OCI-LY1 (cell line): ENCODE measurements at regions not wholly inside any gene's neighbourhood (a gene's known extent, or its start where the extent isn't known, plus 50 kb on each side); places are given as distances from the start of the nearest gene placed in this dataset.

Experiments used
- H2AFZ ChIP-seq: fragments of 200-600 bp; sonication (generic), shearing (Covaris generic); 2 replicates; pipeline ENCODE4 v1.6.0; 2014; ENCODE audit warnings: antibody characterized with exemption, mild to moderate bottlenecking, low read length
- H3F3A ChIP-seq: fragments of 200-600 bp; sonication (generic), shearing (Covaris generic); 2 replicates; pipeline ENCODE4 v1.6.0; 2014; ENCODE audit warnings: mild to moderate bottlenecking, antibody characterized with exemption, low read length, moderate library complexity; ENCODE audit not compliant: insufficient read depth
- H3K27ac ChIP-seq: fragments of 200-600 bp; sonication (generic); 2 replicates; pipeline ENCODE4 v1.5.1; 2014; ENCODE audit warnings: low read length, mixed run types, mild to moderate bottlenecking, low read depth; ENCODE audit not compliant: poor library complexity, severe bottlenecking
- H3K27me3 ChIP-seq: fragments of 200-600 bp; sonication (generic); 2 replicates; pipeline ENCODE4 v1.6.0; 2014; ENCODE audit warnings: antibody characterized with exemption, mild to moderate bottlenecking, low read length, moderate library complexity; ENCODE audit not compliant: insufficient read depth
- H3K36me3 ChIP-seq: fragments of 200-600 bp; sonication (generic); 2 replicates; pipeline ENCODE4 v1.6.1; 2014; ENCODE audit warnings: mild to moderate bottlenecking, antibody characterized with exemption, low read length, moderate library complexity, mixed read lengths; ENCODE audit not compliant: insufficient read depth
- H3K4me1 ChIP-seq: fragments of 200-600 bp; sonication (generic); 2 replicates; pipeline ENCODE4 v1.5.1; 2014; ENCODE audit warnings: mild to moderate bottlenecking, low read length, moderate library complexity; ENCODE audit not compliant: insufficient read depth, severe bottlenecking
- H3K4me2 ChIP-seq: fragments of 200-600 bp; sonication (generic), shearing (Covaris generic); 2 replicates; pipeline ENCODE4 v1.6.1; 2014; ENCODE audit warnings: low read length
- H3K4me3 ChIP-seq: fragments of 200-600 bp; sonication (generic); 2 replicates; pipeline ENCODE4 v1.5.1; 2014; ENCODE audit warnings: low read length, low read depth, mild to moderate bottlenecking, mixed read lengths; ENCODE audit not compliant: poor library complexity, severe bottlenecking
- H3K79me2 ChIP-seq: fragments of 200-600 bp; shearing (Covaris generic); 2 replicates; pipeline ENCODE4 v1.6.1; 2016; ENCODE audit warnings: mixed run types, low read length, mixed read lengths; ENCODE audit not compliant: insufficient read depth
- H3K9ac ChIP-seq: fragments of 200-600 bp; sonication (generic), shearing (Covaris generic); 2 replicates; pipeline ENCODE4 v1.6.1; 2014; ENCODE audit warnings: mild to moderate bottlenecking, low read length, mixed read lengths
- H3K9me2 ChIP-seq: fragments of 200-600 bp; sonication (generic), shearing (Covaris generic); 2 replicates; pipeline ENCODE4 v1.6.1; 2014; ENCODE audit warnings: low read depth, mild to moderate bottlenecking, low read length, mixed read lengths
- H3K9me3 ChIP-seq: fragments of 200-600 bp; shearing (Covaris generic); 2 replicates; pipeline ENCODE4 v1.6.1; 2014; ENCODE audit warnings: low read length, mixed read lengths
- H4K20me1 ChIP-seq: fragments of 200-600 bp; sonication (generic), shearing (Covaris generic); 2 replicates; pipeline ENCODE4 v1.6.0; 2016; ENCODE audit warnings: mild to moderate bottlenecking, low read length; ENCODE audit not compliant: insufficient read depth
- CTCF ChIP-seq: fragments of 200-600 bp; sonication (generic), shearing (Covaris generic); IDR thresholded peaks from 2 replicates; pipeline ENCODE4 v1.5.1; 2017; ENCODE audit warnings: mild to moderate bottlenecking, antibody characterized with exemption, low read length, moderate library complexity, mixed read lengths
- EZH2 ChIP-seq: fragments of 200-600 bp; sonication (generic), shearing (Covaris generic); IDR thresholded peaks from 2 replicates; pipeline ENCODE4 v1.8.0; 2017; ENCODE audit warnings: borderline replicate concordance, mixed run types, mild to moderate bottlenecking, antibody characterized with exemption, low read length, moderate library complexity, mixed read lengths

GRCh38 chr2:185643434-185643833 lies 95.2 kb upstream of the FSIP2 start:
- Histone ChIP-seq H3K27me3 (no peaks in the 10 kb centered on the region), H3K4me2 (no peak overlapping the region), H4K20me1 (no peaks in the 10 kb centered on the region), H3K9me2 (no peaks in the 10 kb centered on the region), H3K4me3 (no peak overlapping the region), H3K79me2 (no peaks in the 10 kb centered on the region), H3K27ac (no peak overlapping the region), H2AFZ (no peak overlapping the region), H3K36me3 (no peaks in the 10 kb centered on the region), H3K4me1 (no peaks in the 10 kb centered on the region), H3F3A (no peaks in the 10 kb centered on the region), H3K9ac (no peak overlapping the region), H3K9me3 (no peaks in the 10 kb centered on the region)
- TF ChIP-seq EZH2 (no peak), CTCF (no peak)

- Histone ChIP-seq H3F3A (no peaks in the 10 kb centered on the region), H2AFZ (no peak overlapping the region), H3K4me3 (no peak overlapping the region), H3K27me3 (no peaks in the 10 kb centered on the region), H3K9me3 (no peaks in the 10 kb centered on the region), H3K4me2 (no peak overlapping the region), H4K20me1 (no peaks in the 10 kb centered on the region), H3K27ac (no peak overlapping the region), H3K9ac (no peak overlapping the region), H3K9me2 (no peaks in the 10 kb centered on the region), H3K36me3 (no peaks in the 10 kb centered on the region), H3K4me1 (no peaks in the 10 kb centered on the region), H3K79me2 (no peaks in the 10 kb centered on the region)
- TF ChIP-seq CTCF (no peak), EZH2 (no peak)
These were observed 93.8 kb upstream of the FSIP2 start for GRCh38 chr2:185644828-185645227.

DNA sequence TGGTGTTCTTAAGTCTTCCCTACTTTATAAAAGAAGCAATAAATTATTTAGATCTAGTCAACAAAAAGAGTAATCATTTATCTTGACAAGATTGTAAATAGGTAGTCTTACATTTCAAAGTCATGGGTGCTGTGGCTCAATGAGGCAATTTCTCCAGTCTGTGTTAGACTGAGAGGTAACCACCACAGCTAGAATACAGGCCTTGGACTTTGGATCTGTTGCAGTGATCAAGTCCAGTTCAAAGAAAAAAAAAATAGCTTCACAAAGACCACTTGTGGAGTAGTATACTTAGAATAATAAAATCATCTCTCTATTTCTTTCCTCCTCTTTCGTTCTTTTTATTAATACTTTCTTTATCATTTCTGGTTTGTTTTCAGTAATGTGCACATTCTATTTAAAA lies 93.1 kb upstream of the FSIP2 start:
- H3K4me3 ChIP-seq = no peak overlapping the region
- no peak overlapping the region for H3K9ac ChIP-seq
- H4K20me1 ChIP-seq = no peaks in the 10 kb centered on the region
- H3K27ac ChIP-seq = no peak overlapping the region
- no peaks in the 10 kb centered on the region for H3K9me3 ChIP-seq
- H3F3A ChIP-seq = no peaks in the 10 kb centered on the region
- TF ChIP-seq EZH2 (no peak), CTCF (no peak)
- H3K4me1 ChIP-seq = no peaks in the 10 kb centered on the region
- no peak overlapping the region for H3K4me2 ChIP-seq
- H2AFZ ChIP-seq = no peak overlapping the region
- H3K79me2 ChIP-seq = no peaks in the 10 kb centered on the region
- no peaks in the 10 kb centered on the region for H3K9me2 ChIP-seq
- H3K36me3 ChIP-seq = no peaks in the 10 kb centered on the region
- no peaks in the 10 kb centered on the region for H3K27me3 ChIP-seq
